Chondrocyte (in vitro differentiated cells): ENCODE measurements at regions not wholly inside any gene's neighbourhood (a gene's known extent, or its start where the extent isn't known, plus 50 kb on each side); places are given as distances from the start of the nearest gene placed in this dataset.

Experiments
- DNase-seq: peaks from one replicate; pipeline ENCODE4 v3.0.0; 2021; ENCODE audit warnings: mixed read lengths, low spot score
- H3K27ac Mint-ChIP-seq: one replicate; pipeline ENCODE4 v1.8.0; 2021; ENCODE audit warnings: mild to moderate bottlenecking, moderate library complexity, mixed read lengths; ENCODE audit not compliant: unreplicated experiment
- H3K27me3 Mint-ChIP-seq: 2 replicates; pipeline ENCODE4 v1.8.0; 2021; ENCODE audit warnings: low read depth, mixed read lengths
- H3K36me3 Mint-ChIP-seq: 2 replicates; pipeline ENCODE4 v1.8.0; 2021; ENCODE audit warnings: low read depth, mixed read lengths
- H3K4me1 Mint-ChIP-seq: 2 replicates; pipeline ENCODE4 v1.8.0; 2021; ENCODE audit warnings: low read depth, mild to moderate bottlenecking, mixed read lengths
- H3K4me3 Mint-ChIP-seq: one replicate; pipeline ENCODE4 v1.8.0; 2021; ENCODE audit warnings: mild to moderate bottlenecking, moderate library complexity, mixed read lengths; ENCODE audit not compliant: unreplicated experiment
- H3K9me3 Mint-ChIP-seq: 2 replicates; pipeline ENCODE4 v1.8.0; 2021; ENCODE audit warnings: low read depth, mixed read lengths
- TF ChIP-seq, protein P1 (sequence below): fragments of 200-600 bp; sonication (generic); IDR thresholded peaks from 2 replicates; pipeline ENCODE4 v1.5.0; 2021; ENCODE audit warnings: antibody characterized with exemption, mild to moderate bottlenecking, moderate library complexity

DNA sequence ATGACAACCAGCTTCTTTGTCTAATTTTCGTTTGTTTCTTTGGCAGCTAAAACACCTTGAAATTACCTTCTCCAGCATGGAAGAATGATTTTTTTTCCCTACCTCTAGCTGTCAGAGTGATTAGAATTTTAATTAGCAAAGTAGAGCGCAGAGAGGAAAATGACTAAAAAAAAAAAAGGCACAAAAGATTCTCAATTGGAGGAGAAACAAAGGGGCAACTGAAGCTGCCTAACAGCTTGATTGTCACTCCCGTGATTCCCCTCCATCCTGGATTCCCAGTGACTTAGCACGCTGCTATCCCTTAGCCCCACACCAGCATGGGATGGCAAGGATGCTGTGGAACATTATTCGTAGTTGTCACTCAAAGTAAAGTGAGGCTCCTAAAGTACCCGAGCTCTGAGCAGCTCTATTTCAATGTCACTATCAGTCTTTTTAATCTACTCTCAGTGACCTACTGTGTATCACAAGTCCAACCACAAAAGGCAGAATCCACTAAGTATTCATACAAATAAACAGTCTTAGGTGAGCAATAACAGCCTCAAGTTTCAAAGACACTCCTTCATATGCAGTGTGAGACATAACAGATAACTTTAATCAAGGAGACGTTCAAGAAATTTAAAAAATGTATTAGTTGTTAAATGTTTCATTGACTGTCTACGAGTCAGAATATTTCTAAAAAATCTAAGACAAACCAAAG is 710.0 kb upstream of the GRAMD2B start:
- peaks cover 12% of the 10 kb centered on the region for H3K4me1 Mint-ChIP-seq
- no peak for DNase-seq
- TF ChIP-seq, protein P1, sequence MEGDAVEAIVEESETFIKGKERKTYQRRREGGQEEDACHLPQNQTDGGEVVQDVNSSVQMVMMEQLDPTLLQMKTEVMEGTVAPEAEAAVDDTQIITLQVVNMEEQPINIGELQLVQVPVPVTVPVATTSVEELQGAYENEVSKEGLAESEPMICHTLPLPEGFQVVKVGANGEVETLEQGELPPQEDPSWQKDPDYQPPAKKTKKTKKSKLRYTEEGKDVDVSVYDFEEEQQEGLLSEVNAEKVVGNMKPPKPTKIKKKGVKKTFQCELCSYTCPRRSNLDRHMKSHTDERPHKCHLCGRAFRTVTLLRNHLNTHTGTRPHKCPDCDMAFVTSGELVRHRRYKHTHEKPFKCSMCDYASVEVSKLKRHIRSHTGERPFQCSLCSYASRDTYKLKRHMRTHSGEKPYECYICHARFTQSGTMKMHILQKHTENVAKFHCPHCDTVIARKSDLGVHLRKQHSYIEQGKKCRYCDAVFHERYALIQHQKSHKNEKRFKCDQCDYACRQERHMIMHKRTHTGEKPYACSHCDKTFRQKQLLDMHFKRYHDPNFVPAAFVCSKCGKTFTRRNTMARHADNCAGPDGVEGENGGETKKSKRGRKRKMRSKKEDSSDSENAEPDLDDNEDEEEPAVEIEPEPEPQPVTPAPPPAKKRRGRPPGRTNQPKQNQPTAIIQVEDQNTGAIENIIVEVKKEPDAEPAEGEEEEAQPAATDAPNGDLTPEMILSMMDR = no peak
- H3K4me3 Mint-ChIP-seq = no peak overlapping the region
- no peaks in the 10 kb centered on the region for H3K9me3 Mint-ChIP-seq
- H3K36me3 Mint-ChIP-seq = no peaks in the 10 kb centered on the region
- no peak overlapping the region for H3K27ac Mint-ChIP-seq
- no peaks in the 10 kb centered on the region for H3K27me3 Mint-ChIP-seq

DNA sequence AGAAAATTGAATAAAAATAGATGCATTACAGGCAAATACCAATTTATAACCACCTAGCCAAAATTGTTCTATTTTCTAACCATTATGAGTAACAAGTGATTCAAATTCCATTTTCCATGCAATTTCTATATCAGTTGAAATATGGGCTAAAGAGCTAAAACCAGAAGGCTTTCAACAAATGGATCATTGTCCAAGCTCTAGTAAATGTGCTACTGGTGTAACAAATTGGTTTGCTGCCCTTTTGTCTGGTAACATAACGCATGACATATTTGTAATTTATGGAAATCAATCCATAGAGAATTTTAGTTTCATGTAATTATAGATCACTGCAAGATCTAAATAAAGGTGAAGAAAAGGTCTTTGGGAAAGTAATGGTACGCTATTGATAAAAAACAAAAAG is 708.0 kb upstream of the GRAMD2B start:
- Mint-ChIP-seq H3K27ac (no peak overlapping the region), H3K27me3 (no peaks in the 10 kb centered on the region), H3K9me3 (no peaks in the 10 kb centered on the region), H3K36me3 (no peaks in the 10 kb centered on the region), H3K4me3 (no peak overlapping the region), H3K4me1 (peaks cover 22% of the 10 kb centered on the region)
- TF ChIP-seq, protein P1 = no peak
- no peak for DNase-seq

DNA sequence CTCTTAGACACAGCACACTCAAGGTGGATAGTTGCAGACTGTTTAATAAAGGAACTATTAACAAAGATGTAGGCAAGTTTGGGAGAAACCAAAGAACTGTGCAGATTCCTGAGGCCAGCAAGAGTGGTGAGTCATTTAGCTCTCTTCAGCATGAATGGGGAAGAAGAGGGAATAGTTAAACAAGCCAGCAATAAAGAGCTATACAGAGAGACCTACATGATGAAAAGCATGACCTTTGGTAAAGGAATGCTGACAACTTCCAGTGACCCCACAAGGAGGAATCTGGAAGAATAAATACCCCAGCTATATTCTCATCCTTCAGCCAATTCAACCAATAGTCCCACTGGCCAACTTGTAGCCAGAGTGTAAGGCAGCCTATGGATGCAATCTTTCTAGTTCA is 706.0 kb upstream of the GRAMD2B start:
- no peak for DNase-seq
- no peak overlapping the region for H3K27ac Mint-ChIP-seq

DNA sequence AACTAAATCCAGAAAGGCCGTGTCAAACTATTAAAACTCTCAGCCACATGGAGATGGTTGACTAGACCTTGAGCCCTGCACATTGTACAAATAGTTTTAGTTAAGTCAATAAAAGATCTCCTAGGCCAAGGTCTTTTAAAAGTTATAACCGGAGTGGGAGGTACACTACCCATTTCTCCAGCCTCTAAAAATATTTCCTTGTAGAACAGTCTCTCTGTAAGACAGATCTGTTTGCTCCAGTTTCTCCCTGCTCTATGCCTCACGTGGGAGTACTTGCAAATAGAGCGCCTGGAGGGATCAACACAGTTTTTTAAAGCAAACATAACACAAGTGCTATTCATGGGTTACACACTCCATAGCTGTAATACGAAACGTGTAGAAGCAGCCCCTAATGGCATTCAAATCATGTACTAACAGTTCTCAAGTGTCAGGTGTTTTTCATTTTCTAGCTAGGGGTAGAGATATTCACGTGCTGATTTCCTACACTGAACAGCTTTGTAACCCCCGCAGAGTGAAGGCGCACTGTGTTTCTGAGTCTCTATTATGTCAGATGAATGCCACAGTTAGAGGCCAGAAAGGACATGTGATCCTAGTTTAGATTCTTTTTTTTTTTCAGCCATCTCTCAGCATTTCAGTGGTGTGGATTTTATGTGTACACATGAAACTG is 703.4 kb upstream of the GRAMD2B start:
- H3K36me3 Mint-ChIP-seq = no peaks in the 10 kb centered on the region
- no peaks in the 10 kb centered on the region for H3K9me3 Mint-ChIP-seq
- peak overlapping the region; percentile 16 for H3K4me3 Mint-ChIP-seq
- TF ChIP-seq, protein P1 = no peak
- H3K4me1 Mint-ChIP-seq = peaks cover 23% of the 10 kb centered on the region
- no peak for DNase-seq
- no peaks in the 10 kb centered on the region for H3K27me3 Mint-ChIP-seq
- peak overlapping the region; percentile 79 for H3K27ac Mint-ChIP-seq

More for the DNA sequence above, 706.0 kb upstream of the GRAMD2B start:
- no peaks in the 10 kb centered on the region for H3K9me3 Mint-ChIP-seq
- peaks cover 23% of the 10 kb centered on the region for H3K4me1 Mint-ChIP-seq
- no peaks in the 10 kb centered on the region for H3K27me3 Mint-ChIP-seq
- H3K4me3 Mint-ChIP-seq = no peak overlapping the region
- TF ChIP-seq, protein P1 = no peak
- no peaks in the 10 kb centered on the region for H3K36me3 Mint-ChIP-seq

DNA sequence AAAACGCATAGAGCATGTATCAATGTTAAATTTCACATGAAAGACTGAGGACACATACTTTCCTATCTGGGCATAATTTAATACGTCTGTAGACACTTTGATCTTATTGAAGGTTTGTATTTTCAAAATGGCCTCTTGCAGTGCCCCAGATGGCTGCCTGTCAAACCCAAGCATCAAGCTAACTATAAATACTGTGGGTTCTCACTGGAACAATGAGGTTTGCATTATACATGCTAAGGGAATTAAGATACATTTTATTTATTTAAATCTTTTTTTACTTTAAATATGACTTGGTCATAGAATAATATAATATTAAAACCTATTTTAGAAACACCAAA is 702.9 kb upstream of the GRAMD2B start:
- Mint-ChIP-seq H3K4me3 (no peak overlapping the region), H3K9me3 (no peaks in the 10 kb centered on the region), H3K36me3 (no peaks in the 10 kb centered on the region), H3K27ac (peak overlapping the region; percentile 79), H3K4me1 (peaks cover 23% of the 10 kb centered on the region), H3K27me3 (no peaks in the 10 kb centered on the region)
- TF ChIP-seq, protein P1 = no peak
- no peak for DNase-seq
